ENCODE measurements at regions not wholly inside any gene's neighbourhood (a gene's known extent, or its start where the extent isn't known, plus 50 kb on each side); places are given as distances from the start of the nearest gene placed in this dataset.

DNA sequence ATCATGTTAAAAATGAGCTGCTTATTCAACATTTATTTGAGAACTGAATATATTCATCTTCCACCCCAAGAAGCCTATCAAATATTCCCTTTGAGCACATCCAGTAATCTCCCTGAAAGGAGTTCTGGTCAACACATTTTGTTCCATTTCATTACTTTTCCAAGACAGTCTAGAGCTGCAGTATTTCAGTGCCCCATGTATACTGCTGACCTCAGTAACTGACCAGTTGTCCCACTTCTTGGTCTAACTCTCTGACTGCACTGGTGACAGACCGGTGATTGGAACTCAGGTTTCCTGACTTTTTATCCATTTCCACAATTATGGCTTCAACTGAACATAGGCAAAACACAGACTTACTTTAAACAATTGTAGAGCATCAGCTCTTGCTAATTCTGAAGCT lies 206.8 kb upstream of the NPSR1 start:
- Histone ChIP-seq H3K27ac (ENCODE audit: low read depth) (no peak overlapping the region), H2AFZ (no peak overlapping the region), H3K4me3 (no peak overlapping the region), H3K4me2 (no peak overlapping the region), H3K9me2 (ENCODE audit: insufficient read depth) (no peaks in the 10 kb centered on the region), H3K36me3 (ENCODE audit: insufficient read depth) (no peaks in the 10 kb centered on the region), H3K27me3 (ENCODE audit: insufficient read depth) (no peaks in the 10 kb centered on the region), H3K79me2 (replicated peaks; ENCODE audit: insufficient read depth) (no peaks in the 10 kb centered on the region), H4K20me1 (replicated peaks; ENCODE audit: insufficient read depth) (no peaks in the 10 kb centered on the region), H3K4me1 (ENCODE audit: insufficient read depth) (peaks cover 5% of the 10 kb centered on the region; the same call in 1 of the 2 replicates), H3F3A (replicated peaks; ENCODE audit: low read depth) (no peaks in the 10 kb centered on the region)
- Mint-ChIP-seq H3K27me3 (ENCODE audit: insufficient read depth, low read depth, poor library complexity) (no peaks in the 10 kb centered on the region), H3K27ac (no peak overlapping the region), H3K4me1 (peaks cover 2% of the 10 kb centered on the region; the same call in 1 of the 3 replicates), H3K9me3 (no peaks in the 10 kb centered on the region), H3K4me3 (no peak overlapping the region), H3K36me3 (ENCODE audit: low read depth) (no peaks in the 10 kb centered on the region)
- DNase-seq (ENCODE audit: low spot score) (no peak), ATAC-seq (no peak)
- TF ChIP-seq ZNF114 (CRISPR knock-in tag; IDR thresholded peaks at IDR 0.05) (no peak), NANOG (IDR thresholded peaks at IDR 0.05; ENCODE audit: borderline replicate concordance) (no peak), JUNB (IDR thresholded peaks at IDR 0.05; ENCODE audit: unreplicated experiment) (no peak), STAT1 (IDR thresholded peaks at IDR 0.05; ENCODE audit: unreplicated experiment) (no peak), EZH2 (IDR thresholded peaks at IDR 0.05; ENCODE audit: low read depth, unreplicated experiment) (no peak), EZH2phosphoT487 (IDR thresholded peaks at IDR 0.05; ENCODE audit: unreplicated experiment) (no peak), CREB1 (CRISPR knock-in tag; IDR thresholded peaks at IDR 0.05; ENCODE audit: low read depth) (no peak), ZNF331 (CRISPR knock-in tag; IDR thresholded peaks at IDR 0.05; ENCODE audit: low read depth) (no peak), POLR2AphosphoS5 (IDR thresholded peaks at IDR 0.05; ENCODE audit: low read depth) (no peak)
- TF ChIP-seq, protein P1, sequence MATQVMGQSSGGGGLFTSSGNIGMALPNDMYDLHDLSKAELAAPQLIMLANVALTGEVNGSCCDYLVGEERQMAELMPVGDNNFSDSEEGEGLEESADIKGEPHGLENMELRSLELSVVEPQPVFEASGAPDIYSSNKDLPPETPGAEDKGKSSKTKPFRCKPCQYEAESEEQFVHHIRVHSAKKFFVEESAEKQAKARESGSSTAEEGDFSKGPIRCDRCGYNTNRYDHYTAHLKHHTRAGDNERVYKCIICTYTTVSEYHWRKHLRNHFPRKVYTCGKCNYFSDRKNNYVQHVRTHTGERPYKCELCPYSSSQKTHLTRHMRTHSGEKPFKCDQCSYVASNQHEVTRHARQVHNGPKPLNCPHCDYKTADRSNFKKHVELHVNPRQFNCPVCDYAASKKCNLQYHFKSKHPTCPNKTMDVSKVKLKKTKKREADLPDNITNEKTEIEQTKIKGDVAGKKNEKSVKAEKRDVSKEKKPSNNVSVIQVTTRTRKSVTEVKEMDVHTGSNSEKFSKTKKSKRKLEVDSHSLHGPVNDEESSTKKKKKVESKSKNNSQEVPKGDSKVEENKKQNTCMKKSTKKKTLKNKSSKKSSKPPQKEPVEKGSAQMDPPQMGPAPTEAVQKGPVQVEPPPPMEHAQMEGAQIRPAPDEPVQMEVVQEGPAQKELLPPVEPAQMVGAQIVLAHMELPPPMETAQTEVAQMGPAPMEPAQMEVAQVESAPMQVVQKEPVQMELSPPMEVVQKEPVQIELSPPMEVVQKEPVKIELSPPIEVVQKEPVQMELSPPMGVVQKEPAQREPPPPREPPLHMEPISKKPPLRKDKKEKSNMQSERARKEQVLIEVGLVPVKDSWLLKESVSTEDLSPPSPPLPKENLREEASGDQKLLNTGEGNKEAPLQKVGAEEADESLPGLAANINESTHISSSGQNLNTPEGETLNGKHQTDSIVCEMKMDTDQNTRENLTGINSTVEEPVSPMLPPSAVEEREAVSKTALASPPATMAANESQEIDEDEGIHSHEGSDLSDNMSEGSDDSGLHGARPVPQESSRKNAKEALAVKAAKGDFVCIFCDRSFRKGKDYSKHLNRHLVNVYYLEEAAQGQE (IDR thresholded peaks at IDR 0.05; ENCODE audit: unreplicated experiment): no peak
- TF ChIP-seq, protein P2, sequence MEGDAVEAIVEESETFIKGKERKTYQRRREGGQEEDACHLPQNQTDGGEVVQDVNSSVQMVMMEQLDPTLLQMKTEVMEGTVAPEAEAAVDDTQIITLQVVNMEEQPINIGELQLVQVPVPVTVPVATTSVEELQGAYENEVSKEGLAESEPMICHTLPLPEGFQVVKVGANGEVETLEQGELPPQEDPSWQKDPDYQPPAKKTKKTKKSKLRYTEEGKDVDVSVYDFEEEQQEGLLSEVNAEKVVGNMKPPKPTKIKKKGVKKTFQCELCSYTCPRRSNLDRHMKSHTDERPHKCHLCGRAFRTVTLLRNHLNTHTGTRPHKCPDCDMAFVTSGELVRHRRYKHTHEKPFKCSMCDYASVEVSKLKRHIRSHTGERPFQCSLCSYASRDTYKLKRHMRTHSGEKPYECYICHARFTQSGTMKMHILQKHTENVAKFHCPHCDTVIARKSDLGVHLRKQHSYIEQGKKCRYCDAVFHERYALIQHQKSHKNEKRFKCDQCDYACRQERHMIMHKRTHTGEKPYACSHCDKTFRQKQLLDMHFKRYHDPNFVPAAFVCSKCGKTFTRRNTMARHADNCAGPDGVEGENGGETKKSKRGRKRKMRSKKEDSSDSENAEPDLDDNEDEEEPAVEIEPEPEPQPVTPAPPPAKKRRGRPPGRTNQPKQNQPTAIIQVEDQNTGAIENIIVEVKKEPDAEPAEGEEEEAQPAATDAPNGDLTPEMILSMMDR (conservative IDR thresholded peaks at IDR 0.05; ENCODE audit: low read depth in 2 of 2): no peak
- TF ChIP-seq, protein P3, sequence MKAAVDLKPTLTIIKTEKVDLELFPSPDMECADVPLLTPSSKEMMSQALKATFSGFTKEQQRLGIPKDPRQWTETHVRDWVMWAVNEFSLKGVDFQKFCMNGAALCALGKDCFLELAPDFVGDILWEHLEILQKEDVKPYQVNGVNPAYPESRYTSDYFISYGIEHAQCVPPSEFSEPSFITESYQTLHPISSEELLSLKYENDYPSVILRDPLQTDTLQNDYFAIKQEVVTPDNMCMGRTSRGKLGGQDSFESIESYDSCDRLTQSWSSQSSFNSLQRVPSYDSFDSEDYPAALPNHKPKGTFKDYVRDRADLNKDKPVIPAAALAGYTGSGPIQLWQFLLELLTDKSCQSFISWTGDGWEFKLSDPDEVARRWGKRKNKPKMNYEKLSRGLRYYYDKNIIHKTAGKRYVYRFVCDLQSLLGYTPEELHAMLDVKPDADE (IDR thresholded peaks at IDR 0.05): no peak
- TF ChIP-seq, protein P4, sequence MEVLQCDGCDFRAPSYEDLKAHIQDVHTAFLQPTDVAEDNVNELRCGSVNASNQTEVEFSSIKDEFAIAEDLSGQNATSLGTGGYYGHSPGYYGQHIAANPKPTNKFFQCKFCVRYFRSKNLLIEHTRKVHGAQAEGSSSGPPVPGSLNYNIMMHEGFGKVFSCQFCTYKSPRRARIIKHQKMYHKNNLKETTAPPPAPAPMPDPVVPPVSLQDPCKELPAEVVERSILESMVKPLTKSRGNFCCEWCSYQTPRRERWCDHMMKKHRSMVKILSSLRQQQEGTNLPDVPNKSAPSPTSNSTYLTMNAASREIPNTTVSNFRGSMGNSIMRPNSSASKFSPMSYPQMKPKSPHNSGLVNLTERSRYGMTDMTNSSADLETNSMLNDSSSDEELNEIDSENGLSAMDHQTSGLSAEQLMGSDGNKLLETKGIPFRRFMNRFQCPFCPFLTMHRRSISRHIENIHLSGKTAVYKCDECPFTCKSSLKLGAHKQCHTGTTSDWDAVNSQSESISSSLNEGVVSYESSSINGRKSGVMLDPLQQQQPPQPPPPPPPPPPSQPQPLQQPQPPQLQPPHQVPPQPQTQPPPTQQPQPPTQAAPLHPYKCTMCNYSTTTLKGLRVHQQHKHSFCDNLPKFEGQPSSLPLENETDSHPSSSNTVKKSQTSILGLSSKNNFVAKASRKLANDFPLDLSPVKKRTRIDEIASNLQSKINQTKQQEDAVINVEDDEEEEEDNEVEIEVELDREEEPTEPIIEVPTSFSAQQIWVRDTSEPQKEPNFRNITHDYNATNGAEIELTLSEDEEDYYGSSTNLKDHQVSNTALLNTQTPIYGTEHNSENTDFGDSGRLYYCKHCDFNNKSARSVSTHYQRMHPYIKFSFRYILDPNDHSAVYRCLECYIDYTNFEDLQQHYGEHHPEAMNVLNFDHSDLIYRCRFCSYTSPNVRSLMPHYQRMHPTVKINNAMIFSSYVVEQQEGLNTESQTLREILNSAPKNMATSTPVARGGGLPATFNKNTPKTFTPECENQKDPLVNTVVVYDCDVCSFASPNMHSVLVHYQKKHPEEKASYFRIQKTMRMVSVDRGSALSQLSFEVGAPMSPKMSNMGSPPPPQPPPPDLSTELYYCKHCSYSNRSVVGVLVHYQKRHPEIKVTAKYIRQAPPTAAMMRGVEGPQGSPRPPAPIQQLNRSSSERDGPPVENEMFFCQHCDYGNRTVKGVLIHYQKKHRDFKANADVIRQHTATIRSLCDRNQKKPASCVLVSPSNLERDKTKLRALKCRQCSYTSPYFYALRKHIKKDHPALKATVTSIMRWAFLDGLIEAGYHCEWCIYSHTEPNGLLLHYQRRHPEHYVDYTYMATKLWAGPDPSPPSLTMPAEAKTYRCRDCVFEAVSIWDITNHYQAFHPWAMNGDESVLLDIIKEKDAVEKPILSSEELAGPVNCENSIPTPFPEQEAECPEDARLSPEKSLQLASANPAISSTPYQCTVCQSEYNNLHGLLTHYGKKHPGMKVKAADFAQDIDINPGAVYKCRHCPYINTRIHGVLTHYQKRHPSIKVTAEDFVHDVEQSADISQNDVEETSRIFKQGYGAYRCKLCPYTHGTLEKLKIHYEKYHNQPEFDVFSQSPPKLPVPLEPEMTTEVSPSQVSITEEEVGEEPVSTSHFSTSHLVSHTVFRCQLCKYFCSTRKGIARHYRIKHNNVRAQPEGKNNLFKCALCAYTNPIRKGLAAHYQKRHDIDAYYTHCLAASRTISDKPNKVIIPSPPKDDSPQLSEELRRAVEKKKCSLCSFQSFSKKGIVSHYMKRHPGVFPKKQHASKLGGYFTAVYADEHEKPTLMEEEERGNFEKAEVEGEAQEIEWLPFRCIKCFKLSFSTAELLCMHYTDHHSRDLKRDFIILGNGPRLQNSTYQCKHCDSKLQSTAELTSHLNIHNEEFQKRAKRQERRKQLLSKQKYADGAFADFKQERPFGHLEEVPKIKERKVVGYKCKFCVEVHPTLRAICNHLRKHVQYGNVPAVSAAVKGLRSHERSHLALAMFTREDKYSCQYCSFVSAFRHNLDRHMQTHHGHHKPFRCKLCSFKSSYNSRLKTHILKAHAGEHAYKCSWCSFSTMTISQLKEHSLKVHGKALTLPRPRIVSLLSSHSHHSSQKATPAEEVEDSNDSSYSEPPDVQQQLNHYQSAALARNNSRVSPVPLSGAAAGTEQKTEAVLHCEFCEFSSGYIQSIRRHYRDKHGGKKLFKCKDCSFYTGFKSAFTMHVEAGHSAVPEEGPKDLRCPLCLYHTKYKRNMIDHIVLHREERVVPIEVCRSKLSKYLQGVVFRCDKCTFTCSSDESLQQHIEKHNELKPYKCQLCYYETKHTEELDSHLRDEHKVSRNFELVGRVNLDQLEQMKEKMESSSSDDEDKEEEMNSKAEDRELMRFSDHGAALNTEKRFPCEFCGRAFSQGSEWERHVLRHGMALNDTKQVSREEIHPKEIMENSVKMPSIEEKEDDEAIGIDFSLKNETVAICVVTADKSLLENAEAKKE (CRISPR knock-in tag; IDR thresholded peaks at IDR 0.05): no peak

Data from GM23338 (cell line).